Left ventricle myocardium inferior (tissue), 1 donor: ENCODE measurements at regions not wholly inside any gene's neighbourhood (a gene's known extent, or its start where the extent isn't known, plus 50 kb on each side); places are given as distances from the start of the nearest gene placed in this dataset.
"Not testable (repeated sequence)": the region's sequence is repeated elsewhere in the genome, so short reads cannot be mapped to it uniquely, and the experiment has no call there.

Source experiments
- DNase-seq: peaks from one replicate; pipeline ENCODE4 v3.0.0-alpha.2; 2020
- H3K27ac ChIP-seq: fragments of 200-600 bp; replicated peaks from 2 replicates; pipeline ENCODE4 v1.8.0; 2021
- H3K27me3 ChIP-seq: fragments of 200-600 bp; 2 replicates; pipeline ENCODE4 v1.8.0; 2021; ENCODE audit warnings: low read depth
- H3K36me3 ChIP-seq: fragments of 200-600 bp; 2 replicates; pipeline ENCODE4 v1.8.0; 2021
- H3K4me1 ChIP-seq: fragments of 200-600 bp; 2 replicates; pipeline ENCODE4 v1.8.0; 2021
- H3K4me3 ChIP-seq: fragments of 200-600 bp; 2 replicates; pipeline ENCODE4 v1.8.0; 2021; ENCODE audit warnings: mild to moderate bottlenecking, moderate library complexity
- H3K9me3 ChIP-seq: fragments of 200-600 bp; replicated peaks from 2 replicates; pipeline ENCODE4 v1.8.0; 2021
- intact Hi-C: fragments of 100-400 bp; cut with micrococcal nuclease; formaldehyde crosslinking; loops from one replicate; pipeline ENCODE4 v1.11.0; 2022
- TF ChIP-seq, protein P1 (sequence below): fragments of 200-600 bp; IDR thresholded peaks from 2 replicates; pipeline ENCODE4 v1.8.0; 2021; ENCODE audit warnings: antibody characterized with exemption, mild to moderate bottlenecking, borderline replicate concordance
- donor health status: DM: no; HTN: yes; CAD: no; lungs with severe emphysema.

DNA sequence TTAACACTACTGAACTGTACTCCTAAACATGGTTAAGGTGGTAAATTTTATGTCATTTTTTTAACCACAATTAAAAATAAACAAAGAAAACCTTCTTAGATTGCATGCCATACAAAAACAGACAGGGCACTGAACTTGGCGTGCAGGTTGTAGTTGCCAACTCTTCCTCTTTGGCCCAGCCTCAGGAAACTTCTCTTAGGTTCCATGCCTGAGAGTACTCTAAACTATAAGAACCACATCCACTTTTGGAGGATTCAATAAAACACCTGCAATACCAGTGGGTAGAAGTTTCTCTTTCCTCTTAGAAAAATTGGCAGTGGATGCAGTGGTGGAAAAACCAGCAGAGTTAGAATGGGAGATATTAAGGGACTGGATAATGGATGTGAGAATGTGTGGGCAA, 103.4 kb downstream of the LUZP4 start:
- TF ChIP-seq, protein P1, sequence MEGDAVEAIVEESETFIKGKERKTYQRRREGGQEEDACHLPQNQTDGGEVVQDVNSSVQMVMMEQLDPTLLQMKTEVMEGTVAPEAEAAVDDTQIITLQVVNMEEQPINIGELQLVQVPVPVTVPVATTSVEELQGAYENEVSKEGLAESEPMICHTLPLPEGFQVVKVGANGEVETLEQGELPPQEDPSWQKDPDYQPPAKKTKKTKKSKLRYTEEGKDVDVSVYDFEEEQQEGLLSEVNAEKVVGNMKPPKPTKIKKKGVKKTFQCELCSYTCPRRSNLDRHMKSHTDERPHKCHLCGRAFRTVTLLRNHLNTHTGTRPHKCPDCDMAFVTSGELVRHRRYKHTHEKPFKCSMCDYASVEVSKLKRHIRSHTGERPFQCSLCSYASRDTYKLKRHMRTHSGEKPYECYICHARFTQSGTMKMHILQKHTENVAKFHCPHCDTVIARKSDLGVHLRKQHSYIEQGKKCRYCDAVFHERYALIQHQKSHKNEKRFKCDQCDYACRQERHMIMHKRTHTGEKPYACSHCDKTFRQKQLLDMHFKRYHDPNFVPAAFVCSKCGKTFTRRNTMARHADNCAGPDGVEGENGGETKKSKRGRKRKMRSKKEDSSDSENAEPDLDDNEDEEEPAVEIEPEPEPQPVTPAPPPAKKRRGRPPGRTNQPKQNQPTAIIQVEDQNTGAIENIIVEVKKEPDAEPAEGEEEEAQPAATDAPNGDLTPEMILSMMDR: no peak
- Histone ChIP-seq H3K27ac (no peak overlapping the region), H3K4me3 (no peak overlapping the region), H3K9me3 (no peaks in the 10 kb centered on the region), H3K4me1 (no peaks in the 10 kb centered on the region), H3K27me3 (no peaks in the 10 kb centered on the region), H3K36me3 (no peaks in the 10 kb centered on the region)
- no peak for DNase-seq
- intact Hi-C loops: no loop called here

- Histone ChIP-seq H3K4me1 (no peaks in the 10 kb centered on the region), H3K27me3 (no peaks in the 10 kb centered on the region), H3K4me3 (no peak overlapping the region), H3K36me3 (no peaks in the 10 kb centered on the region), H3K9me3 (no peaks in the 10 kb centered on the region), H3K27ac (no peak overlapping the region)
- TF ChIP-seq, protein P1: no peak
- DNase-seq: no peak
- intact Hi-C loops: no loop called here
These were observed 103.8 kb downstream of the LUZP4 start for GRCh38 chrX:115393271-115393670.

GRCh38 chrX:115394806-115395205, 105.3 kb downstream of the LUZP4 start:
- H3K27ac ChIP-seq, intact Hi-C loops, H3K27me3 ChIP-seq, H3K4me1 ChIP-seq, H3K36me3 ChIP-seq, DNase-seq, H3K4me3 ChIP-seq, H3K9me3 ChIP-seq: not testable (repeated sequence)

DNA sequence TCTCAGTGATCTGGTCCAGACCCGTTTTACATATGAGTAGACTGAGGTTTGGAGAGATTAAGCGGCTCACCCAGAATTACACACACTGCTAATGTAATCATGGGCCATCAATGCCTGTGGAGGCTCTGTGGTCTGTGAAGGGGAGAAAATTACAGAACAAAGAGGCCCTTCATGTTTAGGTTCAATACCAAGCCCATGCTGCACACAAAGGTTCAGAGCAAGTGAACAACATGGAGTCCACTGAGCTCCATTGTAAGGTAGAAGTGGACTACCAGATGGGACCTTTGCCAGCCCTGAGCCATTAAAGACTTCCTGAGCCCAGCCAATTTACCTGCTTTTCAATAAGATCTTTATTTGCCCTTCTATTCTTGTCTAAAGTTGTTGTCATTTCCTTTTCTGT, 109.8 kb downstream of the LUZP4 start:
- H3K36me3 ChIP-seq: no peaks in the 10 kb centered on the region
- H3K27me3 ChIP-seq: no peaks in the 10 kb centered on the region
- DNase-seq: no peak
- no peak overlapping the region for H3K4me3 ChIP-seq
- no peaks in the 10 kb centered on the region for H3K9me3 ChIP-seq
- TF ChIP-seq, protein P1: no peak
- intact Hi-C loops: no loop called here
- H3K4me1 ChIP-seq: no peaks in the 10 kb centered on the region
- H3K27ac ChIP-seq: no peak overlapping the region

DNA sequence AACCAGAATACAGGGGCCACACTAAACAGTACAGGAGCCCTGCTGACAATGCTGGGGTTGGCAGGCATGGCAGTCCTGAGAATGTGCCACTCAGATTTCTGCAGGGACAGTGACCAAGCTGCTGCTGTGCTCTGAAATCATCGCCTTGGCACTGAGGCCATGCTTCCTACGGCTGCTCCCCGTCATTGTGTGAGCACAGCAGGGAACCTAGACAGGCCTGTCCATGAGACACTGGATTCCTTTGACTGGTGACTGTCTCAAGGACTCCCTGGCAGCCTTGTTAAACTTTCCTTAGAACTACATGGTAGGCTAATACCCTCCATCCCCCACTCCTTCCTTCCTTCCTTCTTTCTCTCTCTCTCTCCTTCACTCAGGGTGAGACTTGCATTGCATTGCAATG, 111.4 kb downstream of the LUZP4 start:
- DNase-seq: no peak
- H3K27ac ChIP-seq: no peak overlapping the region

GRCh38 chrX:115402299-115402698, 112.8 kb downstream of the LUZP4 start:
- DNase-seq: no peak
- no peaks in the 10 kb centered on the region for H3K9me3 ChIP-seq
- H3K36me3 ChIP-seq: no peaks in the 10 kb centered on the region
- TF ChIP-seq, protein P1: no peak
- H3K4me1 ChIP-seq: no peaks in the 10 kb centered on the region
- H3K27ac ChIP-seq: no peak overlapping the region
- intact Hi-C loops: no loop called here
- H3K27me3 ChIP-seq: no peaks in the 10 kb centered on the region
- H3K4me3 ChIP-seq: no peak overlapping the region

More for the DNA sequence above, 111.4 kb downstream of the LUZP4 start:
- Histone ChIP-seq H3K4me3 (no peak overlapping the region), H3K27me3 (no peaks in the 10 kb centered on the region), H3K4me1 (no peaks in the 10 kb centered on the region), H3K9me3 (no peaks in the 10 kb centered on the region), H3K36me3 (no peaks in the 10 kb centered on the region)
- intact Hi-C loops: no loop called here
- TF ChIP-seq, protein P1: no peak
